Ectodermal cell (in vitro differentiated cells): ENCODE measurements at regions not wholly inside any gene's neighbourhood (a gene's known extent, or its start where the extent isn't known, plus 50 kb on each side); places are given as distances from the start of the nearest gene placed in this dataset.

Experiments
- H3K27ac ChIP-seq: 2 replicates; pipeline ENCODE4 v1.7.0; 2013; ENCODE audit warnings: mild to moderate bottlenecking, low read depth, low read length; ENCODE audit not compliant: insufficient read depth, poor library complexity, severe bottlenecking
- H3K27me3 ChIP-seq: 2 replicates; pipeline ENCODE4 v1.7.0; 2013; ENCODE audit warnings: mild to moderate bottlenecking, low read length; ENCODE audit not compliant: insufficient read depth, control insufficient read depth, poor library complexity, severe bottlenecking
- H3K36me3 ChIP-seq: one replicate; pipeline ENCODE4 v1.7.0; 2013; ENCODE audit warnings: low read length; ENCODE audit not compliant: control insufficient read depth, insufficient read depth
- H3K4me1 ChIP-seq: one replicate; pipeline ENCODE4 v1.7.0; 2013; ENCODE audit warnings: low read length; ENCODE audit not compliant: control insufficient read depth, insufficient read depth
- H3K4me3 ChIP-seq: 2 replicates; pipeline ENCODE4 v1.7.0; 2013; ENCODE audit warnings: low read depth, low read length, control low read depth; ENCODE audit not compliant: insufficient read depth
- H3K9me3 ChIP-seq: 2 replicates; pipeline ENCODE4 v1.7.0; 2013; ENCODE audit warnings: mild to moderate bottlenecking, low read length, moderate library complexity; ENCODE audit not compliant: control insufficient read depth
- WGBS, 2 experiments: methylation state at CpG; one replicate each; pipeline ENCODE4 v1.1.7; 2013; ENCODE audit warnings: missing lambda C conversion rate in 2 of 2; 5-methylcytosine and 5-hydroxymethylcytosine counted together

DNA sequence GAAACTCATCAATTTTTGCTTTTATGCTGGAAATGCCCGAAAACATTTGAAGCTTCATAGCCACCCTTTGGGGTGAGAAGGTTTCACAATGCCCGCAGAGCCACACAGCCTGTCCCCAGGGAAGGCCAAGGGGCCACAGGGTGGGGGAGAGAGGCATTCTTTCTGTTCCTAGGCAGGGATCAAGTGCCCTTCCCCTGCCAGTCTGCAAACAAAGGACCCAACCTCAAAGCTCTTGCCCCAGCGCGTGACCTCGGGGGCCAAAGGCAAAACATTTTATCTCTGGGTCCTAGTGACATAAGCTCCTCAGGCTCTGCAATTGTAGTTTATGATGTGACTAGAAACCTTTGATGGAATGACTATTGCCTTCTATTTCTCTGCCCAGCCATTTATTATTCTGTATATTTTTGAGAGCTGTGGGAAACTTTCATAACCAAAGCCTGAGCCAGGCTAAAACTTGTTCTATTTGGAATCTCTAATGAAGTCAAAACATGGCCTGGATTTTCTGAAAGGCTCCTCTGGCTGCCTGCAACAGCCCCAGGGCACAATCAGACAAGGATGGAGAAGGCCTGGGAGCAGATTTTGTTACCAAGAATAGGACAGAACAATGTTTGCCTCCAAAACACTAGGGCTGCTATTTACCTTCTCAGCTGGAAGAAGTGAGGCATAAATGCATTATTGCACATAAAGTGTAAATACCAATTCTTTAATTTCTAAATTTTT lies 137.2 kb upstream of the KCTD1 start:
- H3K4me3 ChIP-seq = no peak overlapping the region
- no peaks in the 10 kb centered on the region for H3K36me3 ChIP-seq
- peak overlapping the region; percentile 74 for H3K27ac ChIP-seq
- H3K4me1 ChIP-seq = peaks cover 24% of the 10 kb centered on the region
- no peaks in the 10 kb centered on the region for H3K27me3 ChIP-seq
- no peaks in the 10 kb centered on the region for H3K9me3 ChIP-seq
- 22% methylated on average over 5 of the region's 5 CpGs for WGBS, 2 experiments

DNA sequence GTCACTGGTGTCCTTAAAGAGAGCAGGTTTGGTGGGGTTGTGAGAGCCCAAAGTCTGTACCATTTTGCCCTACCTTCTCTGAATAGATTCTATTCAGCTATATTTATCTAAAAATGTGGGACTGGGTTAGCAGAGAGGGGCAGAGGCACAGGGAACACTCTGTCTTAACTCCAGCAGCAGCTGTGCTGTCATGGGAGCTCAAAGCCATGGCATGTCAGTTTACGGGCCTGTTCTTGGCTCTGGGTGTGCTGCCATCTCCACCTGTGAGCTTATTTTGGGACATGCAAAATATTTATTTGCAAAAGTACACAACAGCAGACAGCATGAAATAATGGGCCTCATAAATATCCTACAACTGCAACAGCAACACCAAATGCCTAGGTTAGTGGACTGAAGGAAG lies 129.6 kb upstream of the KCTD1 start:
- no peak overlapping the region for H3K4me3 ChIP-seq
- H3K36me3 ChIP-seq = no peaks in the 10 kb centered on the region
- no peak overlapping the region for H3K27ac ChIP-seq
- 83 to 96% methylated on average over 1 of the region's 1 CpG for WGBS, 2 experiments
- H3K4me1 ChIP-seq = no peaks in the 10 kb centered on the region
- H3K9me3 ChIP-seq = peaks cover 2% of the 10 kb centered on the region
- H3K27me3 ChIP-seq = no peaks in the 10 kb centered on the region

- no peaks in the 10 kb centered on the region for H3K36me3 ChIP-seq
- H3K4me3 ChIP-seq = no peak overlapping the region
- no peak overlapping the region for H3K27ac ChIP-seq
- H3K27me3 ChIP-seq = no peaks in the 10 kb centered on the region
- H3K4me1 ChIP-seq = no peaks in the 10 kb centered on the region
- WGBS, 2 experiments = 84 to 94% methylated on average over 2 of the region's 2 CpGs
- H3K9me3 ChIP-seq = no peaks in the 10 kb centered on the region
These were observed 118.7 kb upstream of the KCTD1 start for GRCh38 chr18:26667046-26667445.

GRCh38 chr18:26662996-26663395 lies 114.6 kb upstream of the KCTD1 start:
- peaks cover 7% of the 10 kb centered on the region for H3K4me1 ChIP-seq
- H3K27me3 ChIP-seq = peaks cover 7% of the 10 kb centered on the region
- no peak overlapping the region for H3K4me3 ChIP-seq
- no peaks in the 10 kb centered on the region for H3K36me3 ChIP-seq
- H3K9me3 ChIP-seq = no peaks in the 10 kb centered on the region
- H3K27ac ChIP-seq = no peak overlapping the region
- 88 to 92% methylated on average over 4 of the region's 5 CpGs for WGBS, 2 experiments

DNA sequence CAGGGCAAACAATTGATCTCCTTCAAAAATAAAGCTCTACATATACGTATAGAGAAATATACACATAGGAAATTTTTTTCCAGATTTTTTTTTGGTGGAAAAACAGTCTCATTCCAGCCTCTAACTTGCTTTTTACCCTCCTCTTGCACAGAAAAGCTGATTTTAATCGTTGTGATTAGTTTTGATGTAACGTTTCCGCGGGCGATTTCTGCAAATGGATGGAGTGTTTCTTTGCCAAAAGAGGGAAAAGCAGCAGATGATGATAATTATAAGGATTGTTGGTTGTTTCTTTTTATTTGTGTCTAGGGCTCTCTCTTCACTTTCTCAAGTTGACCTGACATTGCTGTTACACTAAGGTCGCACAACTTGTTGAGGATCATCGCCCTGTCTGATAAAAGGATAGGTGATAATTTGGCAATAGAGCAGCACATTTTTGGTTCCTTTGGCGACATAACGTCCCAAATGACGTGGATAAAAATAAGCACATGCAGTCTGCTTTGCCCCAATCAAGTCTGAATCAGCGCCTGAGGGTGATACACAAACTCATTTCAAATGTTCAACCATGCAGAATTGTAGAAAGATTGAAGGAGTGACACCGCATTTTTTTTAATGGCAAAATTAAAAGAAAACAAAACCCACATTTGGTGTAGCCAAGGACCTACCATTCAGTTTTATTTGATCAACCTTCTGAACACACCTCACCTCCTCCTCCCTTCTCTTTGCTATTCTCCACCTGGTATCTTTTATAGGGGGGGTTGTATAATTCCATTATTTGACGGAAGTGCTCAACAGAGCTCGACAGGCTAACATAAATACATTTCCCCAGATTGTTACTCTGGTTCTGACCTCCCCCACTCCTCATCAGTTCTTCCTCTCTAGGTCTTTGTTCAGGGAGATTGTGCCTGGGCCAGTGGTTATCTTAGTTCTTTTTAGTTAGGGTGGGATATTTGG lies 109.6 kb upstream of the KCTD1 start:
- no peaks in the 10 kb centered on the region for H3K9me3 ChIP-seq
- H3K4me1 ChIP-seq = peaks cover 17% of the 10 kb centered on the region
- H3K27me3 ChIP-seq = peaks cover 47% of the 10 kb centered on the region
- H3K4me3 ChIP-seq = peak overlapping the region; percentile 73
- WGBS, 2 experiments = 46 to 50% methylated on average over 13 to 15 of the region's 15 CpGs
- H3K36me3 ChIP-seq = no peaks in the 10 kb centered on the region
- H3K27ac ChIP-seq = no peak overlapping the region

DNA sequence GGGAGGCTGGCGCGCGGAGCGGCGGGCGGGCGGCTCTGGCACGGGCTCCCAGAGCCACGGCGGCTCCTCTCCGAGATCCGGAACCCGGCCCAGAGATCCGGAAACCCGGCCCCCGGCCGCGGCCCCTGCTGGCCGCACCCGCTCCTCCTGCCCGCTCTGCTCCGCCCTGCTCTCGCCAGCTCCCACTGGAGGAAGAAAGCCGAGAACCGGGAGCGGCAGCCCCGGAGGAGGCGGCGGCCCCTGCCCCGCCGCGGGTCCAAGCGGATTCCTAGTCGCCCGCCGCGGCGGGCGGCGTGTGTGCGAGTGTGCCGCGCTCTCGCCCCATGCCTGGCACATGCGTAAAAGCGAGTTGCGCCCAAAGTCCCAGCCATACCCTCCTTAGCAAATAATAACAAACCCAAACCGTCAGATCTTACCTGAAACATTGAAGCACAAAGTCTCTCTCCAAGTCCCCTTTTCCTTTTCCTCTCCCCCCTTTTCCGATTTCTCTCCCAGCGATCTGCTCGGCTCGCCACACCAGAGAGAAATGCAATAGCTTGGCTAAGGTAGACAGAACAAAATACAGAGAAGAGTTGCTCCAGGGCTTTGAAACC lies 108.7 kb upstream of the KCTD1 start:
- H3K27me3 ChIP-seq = peaks cover 47% of the 10 kb centered on the region

DNA sequence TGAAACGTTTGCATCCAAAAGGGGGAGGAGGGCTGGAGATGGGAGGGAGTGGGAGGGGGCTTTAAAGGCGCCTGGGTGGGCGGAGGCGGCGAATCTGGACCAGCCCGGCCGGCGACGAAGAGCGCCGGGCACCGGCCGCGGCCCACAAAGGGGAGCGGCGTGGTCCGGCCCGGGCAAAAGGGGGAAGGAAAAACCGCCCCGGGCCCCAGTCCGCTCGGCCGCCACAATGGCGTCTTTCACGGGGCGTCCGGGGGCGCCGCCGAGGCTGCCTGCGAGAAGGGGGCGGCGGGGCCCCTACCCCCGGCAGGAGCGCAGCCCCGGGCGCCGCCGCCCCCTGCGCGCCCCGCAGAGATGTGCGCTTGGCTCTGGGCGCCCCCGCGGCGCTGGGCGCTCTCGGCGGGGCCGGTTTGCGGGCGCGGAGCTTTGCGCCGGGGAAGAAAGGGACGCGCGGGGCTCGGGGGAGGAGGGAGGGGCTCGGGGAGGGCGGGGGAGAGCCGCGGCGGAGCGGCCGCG lies 108.1 kb upstream of the KCTD1 start:
- peak overlapping the region; percentile 60 for H3K27ac ChIP-seq
- no peaks in the 10 kb centered on the region for H3K36me3 ChIP-seq
- peaks cover 47% of the 10 kb centered on the region for H3K27me3 ChIP-seq
- 1% methylated on average over 68 of the region's 68 CpGs for whole genome bisulfite sequencing, 2 experiments
- no peaks in the 10 kb centered on the region for H3K9me3 ChIP-seq
- peaks cover 17% of the 10 kb centered on the region for H3K4me1 ChIP-seq
- peak overlapping the region; percentile 73 for H3K4me3 ChIP-seq

More for the DNA sequence above, 108.7 kb upstream of the KCTD1 start:
- 0% methylated on average over 52 of the region's 52 CpGs for WGBS, 2 experiments
- Histone ChIP-seq H3K9me3 (no peaks in the 10 kb centered on the region), H3K4me1 (peaks cover 17% of the 10 kb centered on the region), H3K4me3 (peak overlapping the region; percentile 73), H3K36me3 (no peaks in the 10 kb centered on the region), H3K27ac (peak overlapping the region; percentile 60)

GRCh38 chr18:26655525-26656430 lies 107.4 kb upstream of the KCTD1 start:
- peak overlapping the region; percentile 73 for H3K4me3 ChIP-seq
- peaks cover 17% of the 10 kb centered on the region for H3K4me1 ChIP-seq
- H3K27me3 ChIP-seq = peaks cover 47% of the 10 kb centered on the region
- H3K9me3 ChIP-seq = no peaks in the 10 kb centered on the region
- 2% methylated on average over 54 to 58 of the region's 58 CpGs for WGBS, 2 experiments
- no peak overlapping the region for H3K27ac ChIP-seq
- H3K36me3 ChIP-seq = no peaks in the 10 kb centered on the region
